GM12874 (cell line): ENCODE measurements at regions not wholly inside any gene's neighbourhood (a gene's known extent, or its start where the extent isn't known, plus 50 kb on each side); places are given as distances from the start of the nearest gene placed in this dataset.

Source experiments
- TF ChIP-seq, protein P1 (sequence below): IDR thresholded peaks from 2 replicates; pipeline ENCODE4 v1.5.1; 2011; ENCODE audit warnings: low read depth, mild to moderate bottlenecking, control low read depth, low read length, moderate library complexity; ENCODE audit not compliant: insufficient read depth

DNA sequence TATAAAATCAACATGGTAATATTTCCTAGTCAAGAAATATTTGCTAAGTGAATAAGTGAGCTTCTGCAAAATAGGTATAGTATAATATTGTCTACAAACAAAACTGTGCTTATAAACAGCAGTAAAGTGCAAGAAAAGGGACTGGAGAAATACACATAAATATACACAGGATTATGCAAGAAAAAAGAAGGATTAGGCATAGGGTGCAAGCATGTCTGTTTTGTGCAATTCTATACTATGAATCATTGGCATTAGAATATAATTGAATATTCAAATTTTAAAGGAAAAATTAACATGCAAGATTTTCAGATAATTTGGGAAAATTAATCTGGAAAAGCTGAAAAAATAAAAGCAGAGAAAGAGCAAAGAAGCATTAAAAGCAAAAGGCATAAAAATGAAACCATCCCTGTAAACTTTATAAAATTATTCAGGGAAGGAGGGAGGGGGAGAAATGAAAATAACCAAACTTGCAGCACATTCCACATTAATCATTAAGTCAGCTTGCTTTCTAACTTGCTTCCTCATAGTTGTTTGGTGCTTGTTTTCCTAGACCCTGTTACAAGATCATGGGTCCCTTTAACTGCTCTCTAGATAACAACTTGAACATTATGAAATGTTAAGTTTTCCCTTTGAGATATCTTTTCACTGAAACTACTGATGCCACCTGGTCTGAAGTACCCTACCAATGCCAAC lies 147.4 kb upstream of the STAC start:
- TF ChIP-seq, protein P1, sequence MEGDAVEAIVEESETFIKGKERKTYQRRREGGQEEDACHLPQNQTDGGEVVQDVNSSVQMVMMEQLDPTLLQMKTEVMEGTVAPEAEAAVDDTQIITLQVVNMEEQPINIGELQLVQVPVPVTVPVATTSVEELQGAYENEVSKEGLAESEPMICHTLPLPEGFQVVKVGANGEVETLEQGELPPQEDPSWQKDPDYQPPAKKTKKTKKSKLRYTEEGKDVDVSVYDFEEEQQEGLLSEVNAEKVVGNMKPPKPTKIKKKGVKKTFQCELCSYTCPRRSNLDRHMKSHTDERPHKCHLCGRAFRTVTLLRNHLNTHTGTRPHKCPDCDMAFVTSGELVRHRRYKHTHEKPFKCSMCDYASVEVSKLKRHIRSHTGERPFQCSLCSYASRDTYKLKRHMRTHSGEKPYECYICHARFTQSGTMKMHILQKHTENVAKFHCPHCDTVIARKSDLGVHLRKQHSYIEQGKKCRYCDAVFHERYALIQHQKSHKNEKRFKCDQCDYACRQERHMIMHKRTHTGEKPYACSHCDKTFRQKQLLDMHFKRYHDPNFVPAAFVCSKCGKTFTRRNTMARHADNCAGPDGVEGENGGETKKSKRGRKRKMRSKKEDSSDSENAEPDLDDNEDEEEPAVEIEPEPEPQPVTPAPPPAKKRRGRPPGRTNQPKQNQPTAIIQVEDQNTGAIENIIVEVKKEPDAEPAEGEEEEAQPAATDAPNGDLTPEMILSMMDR: no peak

- TF ChIP-seq, protein P1: no peak
Observed at GRCh38 chr3:36244728-36245127, 135.6 kb upstream of the STAC start.

DNA sequence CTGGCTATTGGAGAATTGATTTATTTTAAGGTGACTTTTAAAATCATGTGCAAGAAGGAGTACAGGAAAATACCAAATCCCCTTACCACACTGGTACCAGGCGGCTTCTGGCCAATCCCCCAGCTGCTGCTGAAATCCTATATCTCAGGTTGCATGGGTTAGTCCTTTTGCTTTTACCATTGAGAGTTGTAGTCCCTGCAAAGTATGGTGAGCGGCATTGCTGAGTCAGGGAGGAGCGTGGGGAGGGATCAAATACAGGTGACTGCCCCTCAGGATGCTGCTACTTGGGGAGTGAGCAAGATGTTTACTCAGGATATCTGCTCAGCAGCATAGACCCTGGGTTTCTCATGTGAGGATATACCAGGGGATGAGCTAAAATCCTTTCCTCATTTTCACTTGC lies 131.9 kb upstream of the STAC start:
- TF ChIP-seq, protein P1: no peak

DNA sequence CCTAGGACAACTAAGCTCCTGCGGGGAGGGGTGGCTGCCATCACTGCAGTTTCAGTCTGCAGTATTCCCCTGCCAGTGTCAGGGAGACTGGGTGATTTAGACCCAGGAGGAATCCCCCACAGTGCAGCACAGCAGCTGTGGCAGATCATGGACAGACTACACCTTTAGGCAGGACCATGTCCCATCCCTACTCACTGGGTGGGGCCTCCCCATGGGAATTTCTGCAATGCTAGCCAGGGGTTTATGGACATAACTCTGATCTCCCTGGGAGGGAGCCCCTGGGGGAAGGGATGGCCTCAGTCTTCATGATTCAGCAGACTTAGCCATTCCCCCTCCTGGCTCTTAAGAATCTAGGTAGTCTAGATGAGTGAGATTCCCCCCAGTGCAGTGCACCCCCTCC lies 130.1 kb upstream of the STAC start:
- TF ChIP-seq, protein P1: no peak

DNA sequence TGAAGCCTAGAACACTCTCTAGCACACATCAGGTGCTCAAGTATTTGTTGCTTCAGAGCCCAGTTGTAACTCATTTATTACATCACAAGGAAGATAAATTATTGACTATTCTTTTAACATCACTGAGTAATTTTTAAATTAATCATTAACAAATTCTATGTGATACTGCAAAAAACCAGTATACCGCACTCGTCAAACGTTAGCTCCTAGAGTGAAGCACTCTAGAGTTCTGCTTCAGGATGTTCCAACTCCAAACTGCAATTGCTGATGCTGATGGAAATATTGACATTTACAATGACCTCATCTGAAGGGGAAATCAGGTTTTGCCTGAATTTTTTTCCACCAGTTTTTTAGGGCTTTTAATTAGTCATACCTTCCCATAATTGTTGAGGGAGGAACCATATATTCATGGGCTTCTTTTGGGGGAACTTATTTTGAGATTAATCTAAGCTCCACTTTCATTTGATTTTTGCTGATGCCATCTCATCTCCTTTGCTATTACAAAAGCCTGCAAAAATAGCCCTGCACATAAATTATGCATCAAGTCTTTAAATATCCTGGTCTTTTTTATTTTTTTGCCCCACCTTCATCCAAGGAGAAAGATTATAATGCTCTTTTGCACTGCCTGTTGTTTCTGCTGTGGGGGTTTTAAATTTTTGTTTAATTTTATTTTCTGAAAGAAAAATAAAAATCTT lies 123.0 kb upstream of the STAC start:
- TF ChIP-seq, protein P1: no peak

DNA sequence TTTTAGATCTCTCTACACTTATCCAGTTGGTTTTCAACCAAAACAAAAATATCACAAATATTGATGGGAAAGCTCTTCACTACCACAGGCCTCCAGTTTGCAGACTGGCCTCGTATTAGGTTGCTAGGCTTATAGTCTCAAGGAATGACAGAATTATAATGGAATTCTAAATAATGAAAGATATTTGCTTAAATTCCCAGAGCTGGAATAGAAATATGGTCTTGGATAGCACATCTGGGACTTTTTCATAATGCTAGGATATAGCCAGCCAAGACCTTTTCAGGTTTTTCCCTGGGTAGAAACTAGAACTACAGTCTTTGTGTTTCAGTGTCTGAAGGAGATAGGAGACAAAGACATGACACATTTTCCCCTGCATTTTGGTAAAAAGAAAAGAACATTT lies 121.9 kb upstream of the STAC start:
- TF ChIP-seq, protein P1: no peak

- TF ChIP-seq, protein P1: no peak
Observed at GRCh38 chr3:36259580-36259979, 120.7 kb upstream of the STAC start.
